GM18909 (cell line): ENCODE measurements at regions not wholly inside any gene's neighbourhood (a gene's known extent, or its start where the extent isn't known, plus 50 kb on each side); places are given as distances from the start of the nearest gene placed in this dataset.
"Not testable (repeated sequence)": the region's sequence is repeated elsewhere in the genome, so short reads cannot be mapped to it uniquely, and the experiment has no call there.

Source experiments
- ATAC-seq: cut with Tn5 transposase; IDR thresholded peaks from one replicate; pipeline ENCODE4 v1.9.1; 2021; ENCODE audit warnings: mild to moderate bottlenecking; ENCODE audit not compliant: unreplicated experiment, poor library complexity

GRCh38 chr3:109973733-109974132, 636.4 kb upstream of the DPPA4 start:
- no peak for ATAC-seq

- ATAC-seq = no peak
Observed at GRCh38 chr3:109977897-109978296, 640.6 kb upstream of the DPPA4 start.

- no peak for ATAC-seq
Observed at GRCh38 chr3:109982201-109982600, 644.9 kb upstream of the DPPA4 start.

GRCh38 chr3:109984976-109985375, 647.6 kb upstream of the DPPA4 start:
- no peak for ATAC-seq

GRCh38 chr3:109985943-109986555, 648.7 kb upstream of the DPPA4 start:
- ATAC-seq = no peak

GRCh38 chr3:109994853-109995252, 657.5 kb upstream of the DPPA4 start:
- no peak for ATAC-seq

- no peak for ATAC-seq
Observed at GRCh38 chr3:109995377-109995776, 658.0 kb upstream of the DPPA4 start.

GRCh38 chr3:110001905-110002304, 664.6 kb upstream of the DPPA4 start:
- ATAC-seq = not testable (repeated sequence)

- no peak for ATAC-seq
Observed at GRCh38 chr3:110006913-110007312, 669.6 kb upstream of the DPPA4 start.

GRCh38 chr3:110015231-110015963, 678.1 kb upstream of the DPPA4 start:
- ATAC-seq = no peak

GRCh38 chr3:110016235-110016815, 679.0 kb upstream of the DPPA4 start:
- no peak for ATAC-seq

GRCh38 chr3:110017304-110017703, 680.0 kb upstream of the DPPA4 start:
- no peak for ATAC-seq

GRCh38 chr3:110021659-110022058, 684.3 kb upstream of the DPPA4 start:
- ATAC-seq = no peak

GRCh38 chr3:110023022-110023421, 685.7 kb upstream of the DPPA4 start:
- not testable (repeated sequence) for ATAC-seq

- no peak for ATAC-seq
Observed at GRCh38 chr3:110026421-110026820, 689.1 kb upstream of the DPPA4 start.

- no peak for ATAC-seq
Observed at GRCh38 chr3:110027446-110028080, 690.2 kb upstream of the DPPA4 start.

GRCh38 chr3:110031975-110032374, 694.6 kb upstream of the DPPA4 start:
- ATAC-seq = no peak

- ATAC-seq = no peak
Observed at GRCh38 chr3:110059431-110059830, 722.1 kb upstream of the DPPA4 start.

- ATAC-seq = no peak
Observed at GRCh38 chr3:110062716-110063115, 725.4 kb upstream of the DPPA4 start.

GRCh38 chr3:110063178-110063577, 725.8 kb upstream of the DPPA4 start:
- no peak for ATAC-seq

- no peak for ATAC-seq
Observed at GRCh38 chr3:110066206-110066605, 728.9 kb upstream of the DPPA4 start.
